NCI-H1105 treated with DMSO at 0.1 percent for 48 hours (cell line): ENCODE measurements at regions not wholly inside any gene's neighbourhood (a gene's known extent, or its start where the extent isn't known, plus 50 kb on each side); places are given as distances from the start of the nearest gene placed in this dataset.

Experiments
- DNase-seq: peaks from one replicate; lab custom pipeline; 2025; lab: John Stamatoyannopoulos, UW

- no peak for DNase-seq
These were observed 982.6 kb downstream of the BCL11A start for GRCh38 chr2:59570818-59571217.

- DNase-seq, result no peak
These were observed 984.3 kb downstream of the BCL11A start for GRCh38 chr2:59569124-59569523.

- DNase-seq, result no peak
These were observed 985.0 kb downstream of the BCL11A start for GRCh38 chr2:59568461-59568860.

GRCh38 chr2:59567151-59567550 is 986.3 kb downstream of the BCL11A start:
- DNase-seq, result no peak

GRCh38 chr2:59566739-59567138 is 986.7 kb downstream of the BCL11A start:
- no peak for DNase-seq

- no peak for DNase-seq
These were observed 992.2 kb downstream of the BCL11A start for GRCh38 chr2:59561281-59561680.

GRCh38 chr2:59560769-59561168 is 992.7 kb downstream of the BCL11A start:
- no peak for DNase-seq

- no peak for DNase-seq
These were observed 1012.6 kb downstream of the BCL11A start for GRCh38 chr2:59540864-59541263.

GRCh38 chr2:59538398-59538911 is 1015.0 kb downstream of the BCL11A start:
- no peak for DNase-seq

- no peak for DNase-seq
These were observed 1020.6 kb downstream of the BCL11A start for GRCh38 chr2:59532808-59533207.

- no peak for DNase-seq
These were observed 1023.2 kb downstream of the BCL11A start for GRCh38 chr2:59530258-59530657.

GRCh38 chr2:59529726-59530125 is 1023.7 kb downstream of the BCL11A start:
- no peak for DNase-seq

GRCh38 chr2:59528525-59528924 is 1024.9 kb downstream of the BCL11A start:
- no peak for DNase-seq

GRCh38 chr2:59502981-59503380 is 1050.5 kb downstream of the BCL11A start:
- DNase-seq, result no peak

- no peak for DNase-seq
These were observed 1062.5 kb downstream of the BCL11A start for GRCh38 chr2:59490994-59491393.

GRCh38 chr2:59490192-59490591 is 1063.3 kb downstream of the BCL11A start:
- no peak for DNase-seq

- DNase-seq, result no peak
These were observed 1068.8 kb downstream of the BCL11A start for GRCh38 chr2:59484673-59485072.

GRCh38 chr2:59463426-59463825 is 1090.0 kb downstream of the BCL11A start:
- no peak for DNase-seq

- no peak for DNase-seq
These were observed 1090.8 kb downstream of the BCL11A start for GRCh38 chr2:59462422-59463197.

GRCh38 chr2:59461127-59461526 is 1092.3 kb downstream of the BCL11A start:
- peak; percentile 94 for DNase-seq

GRCh38 chr2:59458800-59459199 is 1094.7 kb downstream of the BCL11A start:
- DNase-seq, result peak; percentile 96

GRCh38 chr2:59456285-59456684 is 1097.2 kb downstream of the BCL11A start:
- DNase-seq, result no peak

- DNase-seq, result no peak
These were observed 1104.2 kb downstream of the BCL11A start for GRCh38 chr2:59449274-59449673.

GRCh38 chr2:59440491-59440890 is 1113.0 kb downstream of the BCL11A start:
- no peak for DNase-seq
